ENCODE measurements at regions not wholly inside any gene's neighbourhood (a gene's known extent, or its start where the extent isn't known, plus 50 kb on each side); places are given as distances from the start of the nearest gene placed in this dataset.

- no peak for TF ChIP-seq CTCF (conservative IDR thresholded peaks at IDR 0.05; ENCODE audit: low read depth in 2 of 2)
- TF ChIP-seq, protein P1, sequence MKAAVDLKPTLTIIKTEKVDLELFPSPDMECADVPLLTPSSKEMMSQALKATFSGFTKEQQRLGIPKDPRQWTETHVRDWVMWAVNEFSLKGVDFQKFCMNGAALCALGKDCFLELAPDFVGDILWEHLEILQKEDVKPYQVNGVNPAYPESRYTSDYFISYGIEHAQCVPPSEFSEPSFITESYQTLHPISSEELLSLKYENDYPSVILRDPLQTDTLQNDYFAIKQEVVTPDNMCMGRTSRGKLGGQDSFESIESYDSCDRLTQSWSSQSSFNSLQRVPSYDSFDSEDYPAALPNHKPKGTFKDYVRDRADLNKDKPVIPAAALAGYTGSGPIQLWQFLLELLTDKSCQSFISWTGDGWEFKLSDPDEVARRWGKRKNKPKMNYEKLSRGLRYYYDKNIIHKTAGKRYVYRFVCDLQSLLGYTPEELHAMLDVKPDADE (IDR thresholded peaks at IDR 0.05), result no peak
- no peak for TF ChIP-seq EZH2phosphoT487 (IDR thresholded peaks at IDR 0.05; ENCODE audit: unreplicated experiment)
- no peak for TF ChIP-seq REST (IDR thresholded peaks at IDR 0.05; ENCODE audit: unreplicated experiment)
- no peak for TF ChIP-seq ZNF331 (CRISPR knock-in tag; IDR thresholded peaks at IDR 0.05; ENCODE audit: low read depth)
- TF ChIP-seq JUNB (IDR thresholded peaks at IDR 0.05; ENCODE audit: unreplicated experiment), result no peak
- TF ChIP-seq POLR2AphosphoS5 (IDR thresholded peaks at IDR 0.05; ENCODE audit: low read depth), result no peak
- TF ChIP-seq CREB1 (CRISPR knock-in tag; IDR thresholded peaks at IDR 0.05; ENCODE audit: low read depth), result no peak
Observed at GRCh38 chr4:58435871-58436270, 1325.7 kb upstream of the IGFBP7 start (continued).

GRCh38 chr4:58413849-58414248 lies 1303.7 kb upstream of the IGFBP7 start:
- no peak overlapping the region for H3K27ac Mint-ChIP-seq
- no peak for DNase-seq (ENCODE audit: low spot score)

More at GRCh38 chr4:58413849-58414248, 1303.7 kb upstream of the IGFBP7 start:
- Histone ChIP-seq H3K9me2 (ENCODE audit: insufficient read depth) (no peaks in the 10 kb centered on the region), H3K4me1 (ENCODE audit: insufficient read depth) (no peaks in the 10 kb centered on the region), H3K27ac (ENCODE audit: low read depth) (no peak overlapping the region), H3K79me2 (replicated peaks; ENCODE audit: insufficient read depth) (no peaks in the 10 kb centered on the region), H4K20me1 (replicated peaks; ENCODE audit: insufficient read depth) (no peaks in the 10 kb centered on the region), H3K36me3 (ENCODE audit: insufficient read depth) (no peaks in the 10 kb centered on the region), H3K4me2 (no peak overlapping the region), H3F3A (replicated peaks; ENCODE audit: low read depth) (no peaks in the 10 kb centered on the region), H2AFZ (no peak overlapping the region), H3K27me3 (ENCODE audit: insufficient read depth) (no peaks in the 10 kb centered on the region), H3K4me3 (no peak overlapping the region)
- no peak for ATAC-seq
- no peaks in the 10 kb centered on the region for H3K36me3 Mint-ChIP-seq (ENCODE audit: low read depth)
- no peaks in the 10 kb centered on the region for H3K27me3 Mint-ChIP-seq (ENCODE audit: insufficient read depth, low read depth, poor library complexity)
- H3K4me1 Mint-ChIP-seq, result no peaks in the 10 kb centered on the region
- H3K9me3 Mint-ChIP-seq, result no peaks in the 10 kb centered on the region
- TF ChIP-seq CTCF (conservative IDR thresholded peaks at IDR 0.05; ENCODE audit: low read depth in 2 of 2), result no peak
- no peak for TF ChIP-seq REST (IDR thresholded peaks at IDR 0.05; ENCODE audit: unreplicated experiment)
- TF ChIP-seq EZH2phosphoT487 (IDR thresholded peaks at IDR 0.05; ENCODE audit: unreplicated experiment), result no peak
- TF ChIP-seq, protein P1 (IDR thresholded peaks at IDR 0.05), result no peak
- no peak for TF ChIP-seq ZNF114 (CRISPR knock-in tag; IDR thresholded peaks at IDR 0.05)
- H3K4me3 Mint-ChIP-seq, result no peak overlapping the region

Measured in GM23338 (cell line).